Iris pigment epithelial cell (primary cell): ENCODE measurements at regions not wholly inside any gene's neighbourhood (a gene's known extent, or its start where the extent isn't known, plus 50 kb on each side); places are given as distances from the start of the nearest gene placed in this dataset.

Experiments
- DNase-seq: peaks from one replicate; pipeline ENCODE4 v3.0.0-alpha.2; 2011; ENCODE audit warnings: low read depth

DNA sequence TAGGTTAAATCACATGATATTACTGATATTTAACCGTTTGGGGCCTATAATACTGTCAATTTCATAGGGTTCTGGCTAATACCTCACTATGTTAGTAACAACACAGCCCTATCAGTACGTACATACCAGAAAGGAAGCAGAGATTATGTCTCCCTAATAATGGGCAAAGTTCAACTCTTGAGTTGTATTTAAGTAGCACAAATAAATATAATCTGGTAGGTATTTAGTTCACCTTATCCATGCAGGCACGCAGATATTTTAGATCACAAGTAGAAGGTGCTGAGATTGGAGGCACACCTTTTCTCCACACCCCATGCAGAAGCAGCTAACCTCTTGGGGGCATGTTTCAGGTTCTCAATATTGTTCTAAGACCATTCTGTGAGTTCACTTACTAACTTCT, 118.9 kb downstream of the IRS1 start:
- no peak for DNase-seq

DNA sequence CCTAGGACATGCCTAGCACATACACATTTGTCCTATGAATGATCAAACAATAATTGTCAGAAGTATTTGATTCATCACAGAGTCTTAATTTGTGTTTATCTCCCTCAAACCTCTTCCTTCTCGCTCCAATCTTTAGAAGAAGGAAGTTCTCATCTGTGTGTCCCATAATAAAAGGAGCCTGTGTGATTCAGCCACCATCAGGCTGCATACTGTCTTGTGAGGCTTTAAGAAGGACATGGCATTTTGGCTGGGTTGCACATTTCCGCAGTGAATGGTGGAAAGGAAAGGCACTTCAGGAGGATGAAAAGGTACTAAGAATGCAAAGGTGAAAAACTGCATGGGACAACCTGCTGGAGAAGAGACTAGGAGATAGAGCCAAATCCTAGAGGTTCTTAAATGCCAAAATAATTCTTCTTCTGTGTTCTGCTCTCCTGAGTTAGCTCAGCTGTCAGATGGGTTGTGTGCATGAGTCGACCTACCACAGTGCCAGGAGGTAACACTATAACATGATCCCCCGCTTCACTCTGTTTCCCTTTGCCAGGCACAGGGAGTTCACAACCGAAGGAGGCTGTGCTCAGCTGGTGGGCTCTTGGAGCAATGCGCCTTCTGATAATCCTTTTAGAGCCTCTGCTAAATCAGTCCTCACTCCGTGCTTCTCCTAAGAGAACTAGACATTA, 120.1 kb downstream of the IRS1 start:
- DNase-seq: no peak

DNA sequence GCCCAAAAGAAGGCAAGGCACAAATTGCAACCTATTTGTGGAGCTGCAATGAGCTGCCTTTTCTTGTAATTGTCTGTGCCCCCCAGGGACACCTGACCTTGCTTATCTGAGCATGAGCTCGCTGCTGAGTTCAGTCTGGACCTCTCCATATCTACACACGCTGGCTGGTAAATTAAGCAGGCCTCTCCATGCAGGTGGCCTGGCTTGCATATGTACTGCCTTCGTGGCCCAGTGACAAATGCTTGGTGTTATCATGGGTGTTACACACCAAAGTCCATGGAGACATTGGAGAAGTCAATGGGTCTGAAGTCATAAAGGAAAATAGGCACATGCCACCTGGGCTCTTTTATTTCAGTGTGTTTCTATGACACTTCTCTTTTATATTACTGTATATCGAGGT, 121.2 kb downstream of the IRS1 start:
- no peak for DNase-seq

DNA sequence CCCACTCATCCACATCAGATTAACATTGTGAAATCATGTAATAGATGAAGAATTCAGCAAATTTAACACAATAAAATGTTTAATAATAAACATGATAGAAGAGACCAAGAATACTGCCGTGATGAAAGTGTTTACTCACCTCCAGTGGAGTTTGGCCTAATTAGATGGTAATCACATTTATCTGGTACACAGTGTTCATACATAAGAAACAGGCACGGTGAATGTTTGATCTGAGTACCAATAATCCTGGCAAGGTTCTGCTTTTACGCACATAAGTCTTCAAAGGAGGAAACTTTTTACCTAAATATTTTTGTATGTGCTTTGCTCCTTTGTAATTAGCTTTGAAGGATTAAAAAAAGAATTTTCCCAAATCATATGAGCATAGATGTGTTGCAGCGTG, 122.5 kb downstream of the IRS1 start:
- DNase-seq: no peak

DNA sequence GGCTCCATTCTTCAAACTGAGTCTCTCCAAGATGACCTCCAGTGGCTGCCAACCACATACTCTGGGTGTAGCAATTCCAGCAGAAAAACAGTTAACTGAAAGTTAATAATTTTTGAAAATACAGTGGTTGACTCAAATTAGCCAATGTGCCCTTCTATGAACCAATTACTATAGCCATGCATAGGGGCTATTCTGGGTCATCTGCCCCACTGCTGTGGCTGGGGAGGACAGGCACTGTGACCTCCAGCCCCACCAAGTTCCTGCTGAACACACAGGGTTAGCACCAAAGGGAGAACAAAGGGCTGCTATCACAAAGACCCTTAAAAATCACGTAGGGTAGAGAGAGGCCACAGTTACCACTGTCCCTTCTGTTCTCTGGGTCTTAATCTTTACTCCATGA, 123.0 kb downstream of the IRS1 start:
- no peak for DNase-seq

DNA sequence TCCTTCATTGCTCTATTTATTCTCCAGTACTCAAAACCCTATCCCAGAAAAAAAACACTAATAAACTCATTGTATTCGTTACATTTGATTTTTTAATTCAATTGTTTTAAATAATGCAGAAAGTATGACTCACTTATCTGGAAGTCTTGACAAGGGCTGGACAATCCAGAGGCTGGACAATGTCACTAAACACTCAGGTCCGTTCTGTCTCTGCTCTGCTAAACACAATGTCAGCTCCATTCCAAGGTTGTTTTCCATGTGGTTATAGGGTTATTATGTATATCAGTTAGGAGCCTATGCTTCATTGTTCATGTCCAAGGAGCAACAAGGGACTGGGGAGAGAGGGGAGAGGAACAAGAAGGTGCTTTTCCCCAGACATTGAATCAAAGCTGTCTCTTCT, 125.5 kb downstream of the IRS1 start:
- DNase-seq: no peak

DNA sequence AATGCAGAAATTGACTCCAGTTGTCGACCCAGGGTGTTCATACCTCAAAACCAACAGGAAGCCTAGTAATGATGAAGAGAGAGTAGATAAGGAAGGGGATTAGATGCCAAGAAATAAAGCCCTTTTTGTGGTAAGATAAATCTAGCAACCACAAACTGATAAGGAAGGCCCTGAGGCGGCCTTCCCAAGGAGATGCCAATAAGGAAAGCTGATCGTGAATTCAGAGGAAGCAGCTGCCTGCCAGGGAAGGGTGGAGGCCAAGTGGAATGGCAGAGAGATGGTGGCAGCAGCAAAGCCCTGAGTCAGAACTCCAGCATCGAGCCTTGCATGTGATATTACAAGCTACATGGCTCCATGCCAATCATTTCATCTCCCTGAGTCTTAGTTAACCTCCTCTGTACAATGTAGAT, 126.3 kb downstream of the IRS1 start:
- DNase-seq: peak; percentile 95

DNA sequence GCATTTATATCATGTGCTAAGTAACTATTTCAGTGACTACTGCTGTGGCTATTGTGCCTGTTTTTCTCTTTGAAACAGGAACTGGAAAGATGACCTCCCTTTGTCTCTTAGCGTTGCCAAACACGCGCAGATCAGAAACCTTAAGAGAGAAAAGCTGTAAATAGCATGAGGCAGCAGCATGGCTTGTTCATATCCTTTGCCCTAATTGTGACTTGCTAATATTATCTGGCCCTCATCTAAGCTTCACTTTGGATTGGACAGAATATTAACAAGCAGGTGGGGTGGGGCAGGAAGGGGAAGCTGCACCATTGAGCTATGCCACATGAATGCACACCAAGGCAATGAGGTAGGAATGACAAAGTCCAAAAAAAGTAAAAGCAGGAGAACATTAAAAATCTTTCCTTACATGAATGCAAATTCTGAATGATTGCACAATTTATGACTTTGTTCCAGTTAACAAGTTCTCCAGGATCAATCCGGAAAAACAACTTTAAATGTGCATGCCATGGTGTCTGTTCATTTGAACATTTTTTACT, 128.4 kb downstream of the IRS1 start:
- DNase-seq: no peak

DNA sequence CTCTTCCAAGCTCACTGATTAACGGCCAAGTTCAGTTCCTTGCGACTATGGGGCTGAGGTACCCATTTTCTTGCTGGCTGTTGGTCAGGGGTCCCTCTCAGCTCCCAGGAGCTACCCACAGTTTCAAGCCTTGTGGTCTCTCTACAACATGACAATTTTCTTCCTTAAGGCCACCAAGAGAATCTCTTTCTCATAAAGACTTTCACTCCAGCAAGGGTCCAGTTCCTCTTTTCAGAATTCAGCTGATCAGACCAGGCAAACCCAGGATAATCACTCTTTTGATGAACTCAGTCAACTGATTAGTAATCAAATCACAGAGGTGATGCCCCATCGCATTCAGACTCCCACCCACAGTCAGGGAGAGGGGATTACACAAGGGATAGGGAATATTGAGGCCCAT, 129.7 kb downstream of the IRS1 start:
- DNase-seq: no peak

DNA sequence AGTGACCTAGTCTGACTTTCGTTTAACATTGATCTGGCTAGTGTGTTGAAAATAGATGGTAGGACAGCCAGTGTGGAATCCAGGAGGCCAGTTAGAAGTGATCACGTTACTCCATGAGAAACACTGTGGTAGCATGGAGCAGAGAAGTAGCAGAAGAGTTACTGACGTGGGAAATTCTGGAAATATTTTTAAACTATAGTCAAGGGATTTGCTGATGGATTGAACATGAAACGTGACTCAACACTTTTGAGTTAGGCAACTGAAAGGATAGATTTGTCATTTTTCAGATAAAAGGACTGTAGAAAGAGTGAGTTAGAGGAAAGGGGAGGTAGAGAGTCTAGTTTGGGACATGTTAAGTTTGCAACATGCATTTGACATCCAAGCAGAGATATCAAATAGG, 130.4 kb downstream of the IRS1 start:
- DNase-seq: no peak

DNA sequence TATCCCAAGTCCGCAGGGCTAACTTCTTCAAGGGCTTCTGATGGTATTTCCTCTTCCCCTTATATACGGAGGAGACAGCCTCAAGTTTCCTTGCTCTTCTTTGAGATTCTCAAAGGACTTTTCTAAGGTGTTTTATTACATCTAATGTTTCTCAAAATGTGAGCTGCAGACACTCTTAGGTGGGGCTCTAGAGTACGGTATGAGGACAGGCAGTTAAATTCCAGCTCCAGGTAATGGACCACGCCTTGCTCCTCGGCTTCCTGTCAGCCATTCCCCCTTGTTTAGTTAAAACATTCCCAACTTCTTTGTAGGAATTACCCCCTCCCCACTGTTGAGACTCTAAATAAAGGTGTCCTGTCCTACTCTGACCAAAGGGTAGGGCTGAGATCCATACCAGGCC, 131.9 kb downstream of the IRS1 start:
- DNase-seq: no peak

DNA sequence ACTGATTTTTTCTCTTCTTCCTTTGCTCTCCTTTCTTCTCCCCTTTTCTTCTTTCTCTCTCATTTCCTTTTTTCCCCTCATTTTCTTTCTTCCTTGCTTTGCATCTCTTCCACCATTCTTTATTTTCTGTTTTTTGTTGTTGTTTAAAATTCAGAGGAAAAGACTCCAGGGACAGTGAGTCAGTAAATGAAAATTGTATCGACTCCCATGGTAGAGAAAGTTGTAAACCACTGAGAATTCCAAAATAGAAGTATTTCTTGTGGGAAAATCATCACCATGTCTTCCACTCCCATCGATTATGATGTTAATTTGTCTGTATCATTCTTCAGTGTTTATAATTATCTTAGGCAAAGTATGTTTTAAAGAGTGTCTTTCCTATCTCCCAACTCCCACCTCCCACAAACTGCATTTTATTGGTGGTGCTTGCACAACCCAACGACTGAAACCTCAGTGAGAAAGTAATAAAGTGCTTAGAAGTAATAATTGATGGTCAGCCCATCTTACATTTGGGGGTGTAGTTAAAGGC, 134.3 kb downstream of the IRS1 start:
- no peak for DNase-seq

DNA sequence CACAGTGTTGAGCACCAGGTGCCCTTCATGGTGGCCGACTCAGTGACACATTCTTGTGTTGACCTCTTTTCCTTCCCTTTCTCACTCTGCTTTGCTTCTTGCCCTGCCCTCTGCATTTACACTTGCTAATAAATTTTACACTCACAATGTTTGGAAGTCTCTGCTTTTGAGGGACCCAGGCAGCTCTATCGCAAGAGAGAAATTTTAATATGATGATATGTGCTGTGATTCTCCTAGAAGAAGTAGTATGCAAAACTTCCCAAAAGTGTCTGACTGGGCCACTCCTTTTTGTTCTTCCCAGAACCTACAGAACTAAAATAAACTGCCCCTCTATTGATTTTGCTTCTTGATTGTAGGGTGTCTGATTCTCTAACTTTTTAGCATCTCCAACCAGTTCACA, 135.0 kb downstream of the IRS1 start:
- DNase-seq: no peak

DNA sequence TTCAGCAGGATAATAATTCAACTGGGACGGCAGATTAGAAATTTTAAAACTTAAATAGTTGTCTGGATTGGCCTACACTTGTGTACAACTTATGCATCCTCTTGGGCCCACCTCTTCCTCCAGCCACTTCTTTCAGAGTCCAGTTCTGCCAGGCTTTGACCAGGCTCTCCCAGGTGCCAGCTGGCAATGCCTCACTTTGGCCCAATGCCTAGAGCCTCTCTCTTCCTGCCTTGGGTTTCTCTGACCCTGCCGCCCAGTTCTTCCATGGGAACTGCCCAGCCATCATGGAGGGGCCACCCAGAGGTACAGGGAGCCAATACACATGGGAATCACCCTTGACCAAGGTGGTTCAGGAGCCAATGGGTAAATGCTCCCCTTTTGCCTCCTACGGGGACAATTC, 135.5 kb downstream of the IRS1 start:
- no peak for DNase-seq

DNA sequence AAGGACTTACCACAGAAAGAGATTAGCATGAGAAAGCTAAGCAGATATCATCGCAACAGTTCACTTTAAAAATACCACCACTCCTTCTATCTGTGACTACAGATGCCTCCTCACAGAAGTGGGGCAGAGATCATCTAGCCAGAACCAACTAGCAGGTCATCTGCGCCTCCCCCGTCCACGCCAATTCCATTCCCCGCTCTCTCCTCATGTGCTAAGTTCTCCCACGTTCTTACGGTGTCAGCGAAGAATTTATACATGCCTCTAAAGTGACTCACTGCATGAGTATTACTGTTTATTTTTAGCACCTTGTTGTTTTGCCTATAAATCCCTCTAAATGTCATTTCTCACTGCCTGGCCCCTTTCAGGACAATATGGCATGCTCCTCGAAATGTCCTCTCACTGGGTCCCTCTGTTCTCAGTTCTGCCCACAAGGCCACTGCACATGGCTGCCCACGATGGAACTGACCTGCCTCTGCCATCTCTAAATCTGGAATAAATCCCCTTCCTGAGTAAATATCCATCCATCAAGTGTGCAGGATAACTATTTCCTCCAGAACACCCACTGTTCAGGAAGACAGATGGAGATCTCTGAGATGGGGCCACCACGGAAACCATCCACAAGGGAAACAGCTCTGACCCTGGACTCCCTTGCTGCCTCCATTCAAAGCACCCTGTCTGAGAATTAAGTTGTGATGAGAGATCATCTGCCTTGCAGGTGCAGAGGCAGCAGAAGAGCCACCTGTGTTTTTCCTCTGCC, 137.7 kb downstream of the IRS1 start:
- DNase-seq: peak; percentile 100

DNA sequence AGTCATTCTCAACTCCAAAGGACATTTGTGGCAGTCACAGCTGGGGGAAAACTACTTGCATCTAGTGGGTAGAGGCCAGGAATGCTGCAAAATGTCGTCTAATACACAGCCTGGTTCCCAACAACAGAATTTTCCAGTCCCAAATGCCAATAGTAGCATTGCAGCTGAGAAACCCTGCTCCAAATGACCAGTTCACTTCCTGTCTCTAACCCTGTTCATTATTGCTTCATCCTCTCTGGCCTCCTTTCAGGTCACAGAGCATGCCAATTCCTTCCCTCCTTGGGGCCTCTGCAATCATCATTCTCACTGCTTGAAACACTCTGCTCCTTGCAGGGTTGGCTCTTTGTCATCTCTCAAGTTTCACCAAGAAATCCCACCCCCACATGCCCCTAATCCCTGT, 139.1 kb downstream of the IRS1 start:
- peak; percentile 96 for DNase-seq

DNA sequence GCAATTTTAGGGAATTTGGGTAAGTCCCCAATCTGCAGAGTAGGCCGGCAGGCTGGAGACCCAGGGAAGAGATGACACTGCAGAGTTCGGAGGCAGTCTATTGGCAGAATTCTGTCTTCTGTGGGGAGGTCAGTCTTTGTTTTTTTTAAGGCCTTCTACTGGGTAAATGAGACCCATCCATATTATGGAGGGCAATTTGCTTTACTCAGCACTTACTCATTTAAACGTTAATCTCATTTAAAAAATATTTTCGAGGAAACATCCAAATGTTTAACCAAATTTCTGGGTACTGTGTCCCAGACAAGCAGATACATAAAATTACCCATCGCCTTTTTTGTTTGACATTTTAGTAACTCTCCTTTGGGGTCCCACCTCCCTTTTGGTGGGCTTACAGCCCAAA, 139.5 kb downstream of the IRS1 start:
- DNase-seq: no peak

DNA sequence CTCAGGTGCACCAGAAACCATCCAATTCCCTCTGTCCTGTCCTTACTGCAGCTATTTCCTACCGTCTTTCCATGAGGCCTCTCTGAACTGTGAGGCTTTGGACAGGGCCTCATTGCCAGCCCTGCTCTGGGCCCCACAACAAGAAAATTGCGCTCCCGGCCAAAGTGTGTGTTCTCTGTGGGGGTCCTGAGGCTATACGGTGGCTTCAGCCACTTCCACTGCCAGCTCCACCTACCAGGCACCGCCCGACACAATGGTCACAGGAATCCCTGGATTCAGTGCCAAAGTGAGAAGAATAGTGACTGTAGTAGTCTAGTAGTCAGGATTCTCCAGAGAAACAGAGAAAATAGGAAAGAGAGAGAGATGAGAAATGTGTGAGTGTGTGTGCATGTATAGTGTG, 140.2 kb downstream of the IRS1 start:
- no peak for DNase-seq

DNA sequence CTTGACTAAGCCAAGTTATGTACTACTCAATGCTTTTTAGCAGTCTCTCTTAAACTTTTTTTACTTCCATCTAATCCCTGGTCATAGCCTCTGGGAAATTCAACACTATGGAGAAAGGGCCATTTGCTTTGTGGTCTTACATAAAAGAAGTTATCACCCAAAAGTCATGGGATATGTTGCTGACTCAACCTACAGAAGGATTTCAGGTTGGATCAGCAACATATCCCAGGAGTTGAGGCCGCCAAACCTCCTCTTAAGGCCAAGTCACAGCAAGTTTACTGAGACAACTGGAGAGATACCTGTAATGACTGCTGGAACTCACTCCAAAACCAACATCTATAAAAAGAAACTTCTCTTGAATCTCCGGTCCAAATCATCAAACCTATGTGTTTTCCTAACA, 141.1 kb downstream of the IRS1 start:
- DNase-seq: no peak

DNA sequence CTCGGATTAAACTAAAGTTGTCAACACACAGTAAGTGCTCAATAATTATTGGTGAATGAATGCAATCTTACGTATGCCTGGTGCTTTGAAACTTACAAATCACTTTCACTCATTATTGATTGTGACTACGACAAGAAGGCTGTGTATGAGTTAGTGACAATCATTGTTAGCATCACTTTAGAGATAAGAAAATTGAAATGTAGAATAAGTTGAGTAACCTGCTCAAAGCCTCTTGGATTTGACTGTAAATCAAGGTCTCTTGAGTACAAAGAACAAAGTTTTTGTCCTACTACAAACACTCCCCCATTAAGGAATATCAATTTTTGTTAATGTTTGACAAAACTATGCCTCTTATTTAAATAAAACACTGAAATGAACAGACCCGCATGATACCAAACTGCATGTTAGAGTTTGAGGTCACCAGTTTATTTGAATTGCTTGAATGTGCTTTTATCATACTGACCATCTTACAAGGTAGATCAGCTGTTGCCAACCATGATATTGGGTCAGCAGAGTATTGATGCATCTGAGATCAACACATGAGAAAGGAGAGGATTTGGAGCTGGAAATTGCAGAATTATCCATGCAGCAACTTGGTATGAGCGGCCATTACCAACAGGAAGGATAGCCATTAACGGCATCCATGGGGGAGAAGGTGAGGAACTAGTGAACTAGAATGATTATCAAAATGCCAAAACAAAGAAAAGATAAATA, 142.1 kb downstream of the IRS1 start:
- DNase-seq: no peak

DNA sequence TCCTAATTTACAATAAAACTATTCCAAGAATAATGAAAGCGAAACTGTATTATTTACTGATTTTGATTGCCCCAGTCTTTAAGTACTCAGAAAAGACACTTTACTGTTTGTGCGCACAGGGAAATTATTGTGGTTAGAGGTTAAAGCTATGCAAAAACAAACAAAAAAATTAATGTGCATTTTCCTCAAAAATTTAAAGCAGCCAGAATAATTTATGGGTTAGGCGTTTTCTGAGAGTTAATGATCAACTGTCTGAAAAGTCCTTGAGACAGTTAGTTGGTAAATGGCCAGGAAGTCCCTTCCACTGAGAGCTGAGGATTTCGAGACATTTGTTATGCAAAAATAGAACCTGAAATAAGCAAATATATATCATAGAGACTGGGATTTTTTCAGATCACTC, 143.3 kb downstream of the IRS1 start:
- DNase-seq: peak; percentile 50

DNA sequence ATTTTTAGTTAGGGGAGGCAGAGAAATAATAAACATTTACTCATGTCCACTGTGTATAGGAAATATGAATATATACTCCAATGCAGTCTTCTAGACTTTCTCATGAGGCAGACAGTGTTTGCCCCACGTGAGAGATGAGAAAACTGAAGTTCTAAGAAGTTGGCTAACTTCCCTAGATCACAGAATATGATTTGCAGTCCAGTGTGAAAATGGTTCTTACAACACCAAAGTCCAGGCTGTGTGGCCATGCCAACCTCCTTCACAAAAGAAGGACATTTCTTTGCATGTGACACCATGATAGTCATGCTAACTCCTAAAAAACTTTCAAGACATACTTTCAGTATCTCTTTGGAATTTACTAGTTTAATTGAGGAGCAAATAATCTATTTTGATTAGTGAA, 143.7 kb downstream of the IRS1 start:
- peak; percentile 78 for DNase-seq
